Stomach smooth muscle (tissue), 2 donors: ENCODE measurements at regions not wholly inside any gene's neighbourhood (a gene's known extent, or its start where the extent isn't known, plus 50 kb on each side); places are given as distances from the start of the nearest gene placed in this dataset.

Experiments
- H3K27ac ChIP-seq: one replicate; pipeline ENCODE4 v1.7.0; 2013; ENCODE audit warnings: mild to moderate bottlenecking, low read length, inconsistent platforms
- H3K27me3 ChIP-seq, 2 donors: one replicate each; pipeline ENCODE4 v1.7.0; 2013; ENCODE audit warnings: low read length in 2 of 2; ENCODE audit not compliant: insufficient read depth in 2 of 2, control insufficient read depth in 1 of 2
- H3K36me3 ChIP-seq, 2 donors: one replicate each; pipeline ENCODE4 v1.7.0; 2013; ENCODE audit warnings: low read length in 2 of 2; ENCODE audit not compliant: control insufficient read depth in 2 of 2, insufficient read depth in 2 of 2
- H3K4me1 ChIP-seq: one replicate; pipeline ENCODE4 v1.7.0; 2013; ENCODE audit warnings: low read length; ENCODE audit not compliant: control insufficient read depth, insufficient read depth
- H3K4me3 ChIP-seq, 2 donors: one replicate each; pipeline ENCODE4 v1.7.0; 2013; ENCODE audit warnings: low read length in 2 of 2
- H3K9ac ChIP-seq, 2 donors: one replicate each; pipeline ENCODE4 v1.7.0; 2013; ENCODE audit warnings: low read length in 2 of 2, mild to moderate bottlenecking in 1 of 2
- H3K9me3 ChIP-seq, 2 donors: one replicate each; pipeline ENCODE4 v1.7.0; 2013; ENCODE audit warnings: low read length in 2 of 2; ENCODE audit not compliant: control insufficient read depth in 2 of 2
- donor health status: healthy.
- donor health status: Pancreatic carcinoma.

DNA sequence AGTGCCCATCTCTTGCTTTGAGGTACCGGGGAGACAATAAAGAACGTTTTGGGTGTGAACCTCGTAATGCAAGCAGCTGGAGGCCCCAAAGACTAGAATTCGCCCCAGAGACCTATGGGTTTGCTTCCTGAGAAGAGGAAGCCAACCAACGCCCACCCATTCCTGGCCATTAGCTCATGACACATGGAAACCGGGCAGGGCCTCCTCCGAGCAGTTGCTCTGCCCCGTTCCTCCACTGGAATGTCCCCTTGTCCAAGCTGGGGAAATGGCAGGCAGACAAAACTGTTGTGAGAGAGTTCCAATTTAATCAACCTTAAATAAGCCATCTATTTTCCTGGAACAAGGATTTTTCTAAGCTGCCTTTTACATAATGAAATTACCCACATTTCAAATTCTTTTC lies 250.9 kb upstream of the IGF1R start:
- H3K9ac ChIP-seq: no peak overlapping the region
- H3K27ac ChIP-seq: no peak overlapping the region
- no peaks in the 10 kb centered on the region for H3K36me3 ChIP-seq
- H3K27me3 ChIP-seq: peaks cover 0 to 3% of the 10 kb centered on the region in 2 donors
- H3K4me3 ChIP-seq: no peak overlapping the region
- H3K4me1 ChIP-seq: peaks cover 8% of the 10 kb centered on the region
- no peaks in the 10 kb centered on the region for H3K9me3 ChIP-seq

DNA sequence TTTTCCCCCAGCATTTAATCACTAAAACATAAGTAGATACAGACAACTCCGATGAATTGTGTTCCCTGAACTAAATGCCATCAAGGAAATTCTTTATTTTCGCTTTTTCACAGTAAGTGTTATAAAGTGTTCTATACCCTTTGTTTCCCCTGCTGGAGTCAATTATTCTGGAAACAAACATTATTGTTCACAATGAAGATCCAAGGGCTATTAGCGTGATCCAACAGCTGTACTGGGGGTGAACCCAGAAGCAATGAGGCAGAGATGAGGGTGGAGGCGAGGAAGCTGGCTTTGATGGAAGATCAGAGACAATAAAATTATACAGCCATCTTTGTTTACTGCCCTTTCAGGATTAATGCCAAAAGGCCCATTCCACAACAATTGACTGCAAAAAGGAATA lies 250.3 kb upstream of the IGF1R start:
- no peak overlapping the region for H3K27ac ChIP-seq
- no peaks in the 10 kb centered on the region for H3K9me3 ChIP-seq

GRCh38 chr15:98398886-98399285 lies 249.5 kb upstream of the IGF1R start:
- Histone ChIP-seq H3K9ac (no peak overlapping the region), H3K9me3 (no peaks in the 10 kb centered on the region), H3K4me1 (peaks cover 11% of the 10 kb centered on the region), H3K4me3 (no peak overlapping the region), H3K27ac (no peak overlapping the region), H3K27me3 (no peaks in the 10 kb centered on the region), H3K36me3 (no peaks in the 10 kb centered on the region)

More for the DNA sequence above, 250.3 kb upstream of the IGF1R start:
- Histone ChIP-seq H3K27me3 (peaks cover 0 to 3% of the 10 kb centered on the region in 2 donors), H3K36me3 (no peaks in the 10 kb centered on the region), H3K4me1 (peaks cover 8% of the 10 kb centered on the region), H3K9ac (no peak overlapping the region), H3K4me3 (no peak overlapping the region)

DNA sequence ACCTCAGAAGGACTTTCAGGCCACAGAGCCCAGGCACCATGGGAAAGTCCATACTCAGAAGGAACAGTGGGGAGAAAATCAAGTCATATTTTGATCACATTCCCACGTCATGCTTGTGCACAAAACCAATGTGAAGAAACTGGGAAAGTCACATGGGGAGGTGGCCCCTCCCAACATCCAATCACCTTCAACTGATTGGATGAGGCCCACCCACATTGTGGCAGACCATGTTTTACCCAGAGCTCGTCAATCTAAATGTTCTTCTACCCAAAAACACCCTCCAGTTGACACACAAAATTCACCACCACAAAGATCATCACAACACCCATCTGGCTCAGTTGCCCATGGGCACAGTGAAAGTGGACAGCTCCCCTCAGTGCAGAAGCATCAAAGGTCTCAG lies 248.2 kb upstream of the IGF1R start:
- no peak overlapping the region for H3K9ac ChIP-seq
- no peak overlapping the region for H3K27ac ChIP-seq
- no peaks in the 10 kb centered on the region for H3K27me3 ChIP-seq
- no peak overlapping the region for H3K4me3 ChIP-seq
- H3K9me3 ChIP-seq: no peaks in the 10 kb centered on the region
- H3K36me3 ChIP-seq: no peaks in the 10 kb centered on the region
- peaks cover 20% of the 10 kb centered on the region for H3K4me1 ChIP-seq

DNA sequence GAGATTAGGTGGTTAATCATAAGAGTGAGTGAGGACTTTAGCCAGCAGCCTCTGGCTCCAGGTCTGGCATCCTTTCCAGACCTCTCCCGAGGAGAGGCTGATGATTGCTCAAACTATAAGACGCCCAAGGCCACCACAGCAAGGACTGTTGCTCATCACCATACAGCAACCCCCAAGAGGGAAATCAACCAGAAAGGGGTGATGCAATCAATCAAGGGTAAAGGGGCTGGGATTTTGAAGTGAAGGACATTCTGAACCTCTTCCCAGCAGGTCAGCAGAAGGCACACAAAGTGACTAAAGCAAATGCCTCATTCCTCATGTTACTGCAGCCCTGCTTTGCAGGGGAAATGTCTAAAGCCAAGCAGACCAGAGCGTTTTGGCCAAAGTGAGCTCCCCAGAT lies 247.3 kb upstream of the IGF1R start:
- Histone ChIP-seq H3K9ac (no peak overlapping the region), H3K27ac (no peak overlapping the region), H3K9me3 (no peaks in the 10 kb centered on the region), H3K36me3 (no peaks in the 10 kb centered on the region), H3K4me1 (peaks cover 29% of the 10 kb centered on the region), H3K4me3 (no peak overlapping the region), H3K27me3 (no peaks in the 10 kb centered on the region)

DNA sequence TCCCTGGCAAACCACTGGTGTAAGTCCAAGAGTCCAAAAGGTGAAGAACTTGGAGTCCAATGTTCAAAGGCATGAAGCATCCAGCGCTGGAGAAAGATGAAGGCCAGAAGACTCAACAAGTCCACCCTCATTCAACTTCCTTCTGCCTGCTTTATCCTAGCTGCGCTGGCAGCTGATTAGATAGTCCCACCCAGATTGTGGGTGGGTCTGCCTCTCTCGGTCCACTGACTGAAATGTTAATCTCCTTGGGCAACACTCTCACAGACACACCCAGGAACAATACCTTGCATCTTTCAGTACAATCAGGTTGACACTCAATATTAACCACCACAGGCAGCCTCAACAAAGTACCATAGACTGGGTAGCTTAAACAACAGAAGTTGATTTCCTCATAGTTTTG lies 245.9 kb upstream of the IGF1R start:
- Histone ChIP-seq H3K9ac (no peak overlapping the region), H3K4me3 (no peak overlapping the region), H3K27me3 (no peaks in the 10 kb centered on the region), H3K27ac (no peak overlapping the region), H3K4me1 (peaks cover 30% of the 10 kb centered on the region), H3K36me3 (no peaks in the 10 kb centered on the region), H3K9me3 (no peaks in the 10 kb centered on the region)

DNA sequence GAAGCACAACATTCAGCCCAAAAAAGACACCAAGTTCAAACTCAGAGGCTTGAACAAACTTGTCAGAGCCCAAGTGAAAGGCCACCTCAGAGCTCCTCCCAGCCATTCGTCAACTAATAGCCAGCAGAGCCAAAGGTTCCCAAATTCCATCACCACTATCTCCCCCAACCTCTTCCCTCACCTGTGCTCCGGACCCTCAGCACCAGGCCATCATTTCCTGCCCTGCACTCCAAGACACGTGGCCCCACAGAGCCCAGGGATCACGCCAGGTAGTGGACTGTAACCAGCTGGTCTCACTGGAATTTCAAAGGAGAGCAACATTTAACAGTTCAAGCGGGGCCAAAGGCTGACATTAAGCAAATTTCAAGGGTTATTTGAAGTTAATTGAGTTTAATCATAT lies 245.2 kb upstream of the IGF1R start:
- Histone ChIP-seq H3K9ac (no peak overlapping the region), H3K9me3 (no peaks in the 10 kb centered on the region), H3K36me3 (no peaks in the 10 kb centered on the region), H3K27ac (no peak overlapping the region), H3K4me1 (peaks cover 30% of the 10 kb centered on the region), H3K4me3 (no peak overlapping the region), H3K27me3 (no peaks in the 10 kb centered on the region)

GRCh38 chr15:98403569-98403968 lies 244.8 kb upstream of the IGF1R start:
- H3K9ac ChIP-seq: no peak overlapping the region
- peaks cover 30% of the 10 kb centered on the region for H3K4me1 ChIP-seq
- H3K4me3 ChIP-seq: no peak overlapping the region
- H3K36me3 ChIP-seq: no peaks in the 10 kb centered on the region
- H3K27ac ChIP-seq: no peak overlapping the region
- H3K27me3 ChIP-seq: no peaks in the 10 kb centered on the region
- no peaks in the 10 kb centered on the region for H3K9me3 ChIP-seq

GRCh38 chr15:98405013-98405412 lies 243.3 kb upstream of the IGF1R start:
- peak overlapping the region in 1 of 2 donors; percentile 15 for H3K4me3 ChIP-seq
- no peaks in the 10 kb centered on the region for H3K9me3 ChIP-seq
- H3K36me3 ChIP-seq: no peaks in the 10 kb centered on the region
- peaks cover 30% of the 10 kb centered on the region for H3K4me1 ChIP-seq
- H3K27ac ChIP-seq: peak overlapping the region; percentile 77
- peak overlapping the region in 1 of 2 donors; percentile 27 for H3K9ac ChIP-seq
- H3K27me3 ChIP-seq: no peaks in the 10 kb centered on the region

DNA sequence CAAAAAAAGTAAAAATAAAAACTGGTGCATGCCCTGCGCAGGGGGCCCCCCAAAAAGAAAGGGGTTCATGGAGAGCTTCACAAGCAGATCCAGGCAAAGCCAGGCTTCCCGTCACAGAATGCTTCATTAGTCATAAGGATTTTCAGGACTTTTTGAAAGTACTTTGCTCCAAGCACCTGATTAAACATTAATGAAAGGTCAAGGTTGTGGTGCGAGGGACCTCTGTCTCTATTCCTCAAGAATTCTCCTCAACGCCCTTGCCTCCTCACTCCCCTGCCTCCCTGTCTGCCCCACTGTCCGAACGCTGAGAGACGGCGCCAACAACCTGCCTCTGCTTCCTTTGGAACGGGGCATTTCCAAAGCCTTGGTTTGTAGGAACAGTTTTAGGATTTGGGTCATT lies 240.1 kb upstream of the IGF1R start:
- H3K4me1 ChIP-seq: peaks cover 22% of the 10 kb centered on the region
- H3K9me3 ChIP-seq: no peaks in the 10 kb centered on the region
- H3K9ac ChIP-seq: no peak overlapping the region
- H3K36me3 ChIP-seq: no peaks in the 10 kb centered on the region
- H3K27ac ChIP-seq: no peak overlapping the region
- H3K27me3 ChIP-seq: no peaks in the 10 kb centered on the region
- H3K4me3 ChIP-seq: no peak overlapping the region

DNA sequence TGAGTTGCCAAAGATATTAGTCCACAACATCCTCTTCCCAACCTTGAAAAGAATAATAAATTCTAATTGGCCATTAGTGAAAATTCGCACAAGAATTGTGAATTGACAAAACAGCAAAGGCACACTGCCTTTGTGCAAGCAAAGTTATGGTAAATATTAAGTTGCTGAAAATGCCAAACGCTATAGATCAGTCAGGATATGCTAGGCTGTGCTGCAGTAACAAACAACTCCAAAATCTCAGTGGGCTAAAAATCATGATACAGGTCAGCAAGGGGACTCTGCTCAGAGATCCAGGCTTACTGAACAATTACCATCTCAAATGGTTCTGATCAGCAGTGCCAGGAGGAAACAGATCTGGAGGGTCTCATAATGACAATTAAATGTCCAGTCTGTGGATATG lies 238.0 kb upstream of the IGF1R start:
- H3K9ac ChIP-seq: no peak overlapping the region
- H3K27ac ChIP-seq: no peak overlapping the region

More for the DNA sequence above, 238.0 kb upstream of the IGF1R start:
- Histone ChIP-seq H3K36me3 (no peaks in the 10 kb centered on the region), H3K27me3 (no peaks in the 10 kb centered on the region), H3K9me3 (no peaks in the 10 kb centered on the region), H3K4me3 (no peak overlapping the region), H3K4me1 (peaks cover 22% of the 10 kb centered on the region)
